DOHH2 (cell line): ENCODE measurements at regions not wholly inside any gene's neighbourhood (a gene's known extent, or its start where the extent isn't known, plus 50 kb on each side); places are given as distances from the start of the nearest gene placed in this dataset.

Source experiments
- H3F3A ChIP-seq: fragments of 200-600 bp; sonication (generic), shearing (Covaris generic); 2 replicates; pipeline ENCODE4 v1.6.0; 2016; ENCODE audit warnings: antibody characterized with exemption, mild to moderate bottlenecking; ENCODE audit not compliant: control insufficient read depth, insufficient read depth
- H3K27ac ChIP-seq: fragments of 200-600 bp; sonication (generic); 2 replicates; pipeline ENCODE4 v1.5.1; 2014; ENCODE audit warnings: low read depth, mild to moderate bottlenecking, low read length, moderate library complexity
- H3K27me3 ChIP-seq: fragments of 200-600 bp; sonication (generic); 2 replicates; pipeline ENCODE4 v1.6.1; 2014; ENCODE audit warnings: mild to moderate bottlenecking, low read length, mixed read lengths; ENCODE audit not compliant: control insufficient read depth
- H3K36me3 ChIP-seq: fragments of 200-600 bp; sonication (generic); 2 replicates; pipeline ENCODE4 v1.6.1; 2014; ENCODE audit warnings: mild to moderate bottlenecking, low read length, moderate library complexity, mixed read lengths; ENCODE audit not compliant: control insufficient read depth
- H3K4me1 ChIP-seq: fragments of 200-600 bp; sonication (generic); 2 replicates; pipeline ENCODE4 v1.6.1; 2014; ENCODE audit warnings: mild to moderate bottlenecking, low read length, mixed read lengths; ENCODE audit not compliant: control insufficient read depth
- H3K4me2 ChIP-seq: fragments of 200-600 bp; sonication (generic); 2 replicates; pipeline ENCODE4 v1.6.0; 2014; ENCODE audit warnings: mild to moderate bottlenecking, low read length, moderate library complexity
- H3K4me3 ChIP-seq: fragments of 200-600 bp; sonication (generic); 2 replicates; pipeline ENCODE4 v1.5.1; 2014; ENCODE audit warnings: mild to moderate bottlenecking, low read length, mixed read lengths
- H3K79me2 ChIP-seq: fragments of 200-600 bp; sonication (generic); 2 replicates; pipeline ENCODE4 v1.6.1; 2014; ENCODE audit warnings: mild to moderate bottlenecking, low read length, mixed read lengths; ENCODE audit not compliant: control insufficient read depth
- H3K9me2 ChIP-seq: fragments of 200-600 bp; sonication (generic); replicated peaks from 2 replicates; pipeline ENCODE4 v1.6.1; 2014; ENCODE audit warnings: mild to moderate bottlenecking, low read length, mixed read lengths; ENCODE audit not compliant: control insufficient read depth
- H3K9me3 ChIP-seq: fragments of 200-600 bp; sonication (generic); 2 replicates; pipeline ENCODE4 v1.6.1; 2014; ENCODE audit warnings: antibody characterized with exemption, low read length, mixed read lengths; ENCODE audit not compliant: control insufficient read depth, insufficient read depth
- H4K20me1 ChIP-seq: fragments of 200-600 bp; sonication (generic); 2 replicates; pipeline ENCODE4 v1.6.0; 2014; ENCODE audit warnings: low read depth, mild to moderate bottlenecking, antibody characterized with exemption, low read length, moderate library complexity; ENCODE audit not compliant: control insufficient read depth, insufficient read depth
- CTCF ChIP-seq: fragments of 200-600 bp; sonication (generic); IDR thresholded peaks from one replicate; pipeline ENCODE4 v1.5.1; 2014; ENCODE audit warnings: antibody characterized with exemption, mild to moderate bottlenecking, low read depth, low read length; ENCODE audit not compliant: poor library complexity, severe bottlenecking
- EZH2phosphoT487 ChIP-seq: fragments of 200-600 bp; sonication (generic); IDR thresholded peaks from 2 replicates; pipeline ENCODE4 v1.6.1; 2017; ENCODE audit warnings: borderline replicate concordance, mild to moderate bottlenecking, antibody characterized with exemption, low read length, moderate library complexity, mixed read lengths

- Histone ChIP-seq H3K27me3 (peaks cover 13% of the 10 kb centered on the region), H3K9me3 (no peaks in the 10 kb centered on the region), H3K4me1 (no peaks in the 10 kb centered on the region), H4K20me1 (no peaks in the 10 kb centered on the region), H3K9me2 (no peaks in the 10 kb centered on the region), H3K79me2 (no peaks in the 10 kb centered on the region), H3F3A (no peaks in the 10 kb centered on the region), H3K4me3 (no peak overlapping the region), H3K4me2 (no peak overlapping the region), H3K27ac (no peak overlapping the region), H3K36me3 (no peaks in the 10 kb centered on the region)
- peak; percentile 40 for TF ChIP-seq CTCF
- TF ChIP-seq EZH2phosphoT487: no peak
Observed at GRCh38 chr2:67854798-67855197, 208.0 kb downstream of the C1D start.

- H3K4me1 ChIP-seq: no peaks in the 10 kb centered on the region; the same call in 1 of the 2 replicates
- no peak overlapping the region for H3K4me3 ChIP-seq
- H3K79me2 ChIP-seq: no peaks in the 10 kb centered on the region
- H4K20me1 ChIP-seq: no peaks in the 10 kb centered on the region
- no peak overlapping the region for H3K27ac ChIP-seq
- H3K27me3 ChIP-seq: peaks cover 7% of the 10 kb centered on the region
- no peaks in the 10 kb centered on the region for H3K9me2 ChIP-seq
- no peaks in the 10 kb centered on the region for H3F3A ChIP-seq
- H3K4me2 ChIP-seq: no peak overlapping the region
- TF ChIP-seq EZH2phosphoT487 (no peak), CTCF (no peak)
- no peaks in the 10 kb centered on the region for H3K36me3 ChIP-seq
- H3K9me3 ChIP-seq: no peaks in the 10 kb centered on the region
Observed at GRCh38 chr2:67856866-67857265, 205.9 kb downstream of the C1D start.

GRCh38 chr2:67857836-67858235, 205.0 kb downstream of the C1D start:
- H4K20me1 ChIP-seq: no peaks in the 10 kb centered on the region
- H3K27ac ChIP-seq: no peak overlapping the region
- no peaks in the 10 kb centered on the region for H3K9me3 ChIP-seq
- H3F3A ChIP-seq: no peaks in the 10 kb centered on the region
- no peaks in the 10 kb centered on the region; the same call in none of the 2 replicates for H3K27me3 ChIP-seq
- no peak overlapping the region for H3K4me3 ChIP-seq
- H3K9me2 ChIP-seq: no peaks in the 10 kb centered on the region
- TF ChIP-seq EZH2phosphoT487 (no peak), CTCF (no peak)
- H3K79me2 ChIP-seq: no peaks in the 10 kb centered on the region
- no peaks in the 10 kb centered on the region; the same call in 1 of the 2 replicates for H3K4me1 ChIP-seq
- H3K36me3 ChIP-seq: no peaks in the 10 kb centered on the region
- no peak overlapping the region for H3K4me2 ChIP-seq

GRCh38 chr2:67858886-67859285, 203.9 kb downstream of the C1D start:
- Histone ChIP-seq H3K9me3 (no peaks in the 10 kb centered on the region), H3K4me2 (no peak overlapping the region), H3K79me2 (no peaks in the 10 kb centered on the region), H4K20me1 (no peaks in the 10 kb centered on the region), H3F3A (no peaks in the 10 kb centered on the region), H3K27ac (no peak overlapping the region), H3K4me1 (no peaks in the 10 kb centered on the region; the same call in 1 of the 2 replicates), H3K36me3 (no peaks in the 10 kb centered on the region), H3K9me2 (no peaks in the 10 kb centered on the region), H3K4me3 (no peak overlapping the region), H3K27me3 (no peaks in the 10 kb centered on the region; the same call in 1 of the 2 replicates)
- no peak for TF ChIP-seq CTCF
